ENCODE measurements at regions not wholly inside any gene's neighbourhood (a gene's known extent, or its start where the extent isn't known, plus 50 kb on each side); places are given as distances from the start of the nearest gene placed in this dataset.
A peak's percentile ranks its signal among the peaks of the same experiment; 100 is the strongest.

DNA sequence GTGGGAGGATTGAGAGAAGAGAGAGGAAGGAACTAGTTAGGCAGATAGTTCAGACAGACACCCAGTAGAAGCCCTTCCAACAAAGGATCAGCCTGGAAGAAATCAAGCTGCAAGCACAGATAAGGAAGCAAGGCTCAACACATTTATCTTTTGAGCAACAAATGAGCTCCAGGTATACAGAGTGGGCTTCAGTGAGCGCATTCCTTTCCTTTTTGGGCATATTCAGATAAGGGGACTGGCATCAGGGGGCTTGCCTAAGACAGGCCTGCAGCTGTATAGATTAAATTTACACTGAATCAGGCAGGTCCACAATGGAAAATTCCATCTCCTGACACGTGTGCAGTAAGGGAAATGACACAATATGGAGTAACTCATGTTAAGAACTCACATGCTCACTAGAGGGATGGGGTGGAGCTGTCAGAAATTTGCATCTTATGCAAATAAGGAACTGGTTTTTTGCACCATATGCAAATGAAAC lies 147.2 kb downstream of the AKR1D1 start:
- no peak for ATAC-seq

GRCh38 chr7:138226001-138226476 lies 149.8 kb downstream of the AKR1D1 start:
- TF ChIP-seq, protein P1, sequence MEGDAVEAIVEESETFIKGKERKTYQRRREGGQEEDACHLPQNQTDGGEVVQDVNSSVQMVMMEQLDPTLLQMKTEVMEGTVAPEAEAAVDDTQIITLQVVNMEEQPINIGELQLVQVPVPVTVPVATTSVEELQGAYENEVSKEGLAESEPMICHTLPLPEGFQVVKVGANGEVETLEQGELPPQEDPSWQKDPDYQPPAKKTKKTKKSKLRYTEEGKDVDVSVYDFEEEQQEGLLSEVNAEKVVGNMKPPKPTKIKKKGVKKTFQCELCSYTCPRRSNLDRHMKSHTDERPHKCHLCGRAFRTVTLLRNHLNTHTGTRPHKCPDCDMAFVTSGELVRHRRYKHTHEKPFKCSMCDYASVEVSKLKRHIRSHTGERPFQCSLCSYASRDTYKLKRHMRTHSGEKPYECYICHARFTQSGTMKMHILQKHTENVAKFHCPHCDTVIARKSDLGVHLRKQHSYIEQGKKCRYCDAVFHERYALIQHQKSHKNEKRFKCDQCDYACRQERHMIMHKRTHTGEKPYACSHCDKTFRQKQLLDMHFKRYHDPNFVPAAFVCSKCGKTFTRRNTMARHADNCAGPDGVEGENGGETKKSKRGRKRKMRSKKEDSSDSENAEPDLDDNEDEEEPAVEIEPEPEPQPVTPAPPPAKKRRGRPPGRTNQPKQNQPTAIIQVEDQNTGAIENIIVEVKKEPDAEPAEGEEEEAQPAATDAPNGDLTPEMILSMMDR (IDR thresholded peaks at IDR 0.05): no peak
- H3K27me3 ChIP-seq (ENCODE audit: low read depth): no peaks in the 10 kb centered on the region
- intact Hi-C loops (cut with DNase I): no loop called here
- DNase-seq (no peak), ATAC-seq (peak in 1 of 2 donors; percentile 45)
- no peaks in the 10 kb centered on the region for H3K36me3 ChIP-seq
- no peaks in the 10 kb centered on the region for H3K4me1 ChIP-seq
- no peak overlapping the region for H3K27ac ChIP-seq
- no peaks in the 10 kb centered on the region for H3K9me3 ChIP-seq
- H3K4me3 ChIP-seq: no peak overlapping the region

More for the DNA sequence above, 147.2 kb downstream of the AKR1D1 start:
- intact Hi-C loops (cut with DNase I): no loop called here
- H3K27me3 ChIP-seq (ENCODE audit: low read depth): no peaks in the 10 kb centered on the region
- H3K4me1 ChIP-seq: no peaks in the 10 kb centered on the region
- DNase-seq: no peak
- no peaks in the 10 kb centered on the region for H3K36me3 ChIP-seq
- H3K9me3 ChIP-seq: peaks cover 10% of the 10 kb centered on the region
- H3K27ac ChIP-seq: no peak overlapping the region
- TF ChIP-seq, protein P1 (IDR thresholded peaks at IDR 0.05): no peak
- H3K4me3 ChIP-seq: no peak overlapping the region

DNA sequence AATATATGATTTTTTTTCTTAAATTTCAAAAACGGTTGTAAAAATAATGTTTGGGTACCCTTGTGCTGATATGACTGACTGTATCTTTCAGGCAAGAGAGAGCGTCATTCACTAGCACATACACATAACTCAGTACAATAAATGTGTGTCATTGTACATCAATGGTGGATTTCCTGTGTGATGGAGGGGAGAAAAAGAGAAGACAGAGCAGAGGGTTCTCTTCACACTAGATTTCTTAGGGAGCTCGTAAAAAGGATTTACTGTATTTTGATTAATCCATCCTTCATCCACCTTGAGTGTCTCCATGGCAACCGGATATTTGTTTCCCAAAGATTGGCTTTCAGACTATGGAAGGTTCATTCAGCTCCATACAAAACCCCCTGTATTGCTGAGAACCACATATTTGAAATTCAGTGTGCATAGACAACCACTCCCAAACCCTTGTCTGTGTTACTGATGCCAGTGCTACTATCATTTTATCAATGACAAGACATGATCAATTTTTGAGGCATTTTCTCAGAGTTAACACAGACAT lies 150.6 kb downstream of the AKR1D1 start:
- Histone ChIP-seq H3K9me3 (no peaks in the 10 kb centered on the region), H3K27me3 (ENCODE audit: low read depth) (no peaks in the 10 kb centered on the region), H3K27ac (no peak overlapping the region), H3K4me1 (no peaks in the 10 kb centered on the region), H3K4me3 (no peak overlapping the region), H3K36me3 (no peaks in the 10 kb centered on the region)
- no peak for ATAC-seq
- TF ChIP-seq, protein P1 (IDR thresholded peaks at IDR 0.05): no peak
- intact Hi-C loops (cut with DNase I): no loop called here
- no peak for DNase-seq

- no peak overlapping the region for H3K27ac ChIP-seq
- no peak for DNase-seq
- intact Hi-C loops (cut with DNase I): no loop called here
- H3K36me3 ChIP-seq: no peaks in the 10 kb centered on the region
- no peaks in the 10 kb centered on the region for H3K9me3 ChIP-seq
- no peak overlapping the region for H3K4me3 ChIP-seq
- no peak for ATAC-seq
- TF ChIP-seq, protein P1 (IDR thresholded peaks at IDR 0.05): no peak
- no peaks in the 10 kb centered on the region for H3K4me1 ChIP-seq
- no peaks in the 10 kb centered on the region for H3K27me3 ChIP-seq (ENCODE audit: low read depth)
Observed at GRCh38 chr7:138228119-138228518, 151.9 kb downstream of the AKR1D1 start.

- Histone ChIP-seq H3K36me3 (no peaks in the 10 kb centered on the region), H3K4me3 (no peak overlapping the region), H3K9me3 (no peaks in the 10 kb centered on the region), H3K27me3 (ENCODE audit: low read depth) (no peaks in the 10 kb centered on the region), H3K4me1 (no peaks in the 10 kb centered on the region), H3K27ac (no peak overlapping the region)
- ATAC-seq (no peak), DNase-seq (no peak)
- TF ChIP-seq, protein P1 (IDR thresholded peaks at IDR 0.05): no peak
- intact Hi-C loops (cut with DNase I): no loop called here
Observed at GRCh38 chr7:138228769-138229168, 152.5 kb downstream of the AKR1D1 start.
